ENCODE measurements at regions not wholly inside any gene's neighbourhood (a gene's known extent, or its start where the extent isn't known, plus 50 kb on each side); places are given as distances from the start of the nearest gene placed in this dataset.

DNA sequence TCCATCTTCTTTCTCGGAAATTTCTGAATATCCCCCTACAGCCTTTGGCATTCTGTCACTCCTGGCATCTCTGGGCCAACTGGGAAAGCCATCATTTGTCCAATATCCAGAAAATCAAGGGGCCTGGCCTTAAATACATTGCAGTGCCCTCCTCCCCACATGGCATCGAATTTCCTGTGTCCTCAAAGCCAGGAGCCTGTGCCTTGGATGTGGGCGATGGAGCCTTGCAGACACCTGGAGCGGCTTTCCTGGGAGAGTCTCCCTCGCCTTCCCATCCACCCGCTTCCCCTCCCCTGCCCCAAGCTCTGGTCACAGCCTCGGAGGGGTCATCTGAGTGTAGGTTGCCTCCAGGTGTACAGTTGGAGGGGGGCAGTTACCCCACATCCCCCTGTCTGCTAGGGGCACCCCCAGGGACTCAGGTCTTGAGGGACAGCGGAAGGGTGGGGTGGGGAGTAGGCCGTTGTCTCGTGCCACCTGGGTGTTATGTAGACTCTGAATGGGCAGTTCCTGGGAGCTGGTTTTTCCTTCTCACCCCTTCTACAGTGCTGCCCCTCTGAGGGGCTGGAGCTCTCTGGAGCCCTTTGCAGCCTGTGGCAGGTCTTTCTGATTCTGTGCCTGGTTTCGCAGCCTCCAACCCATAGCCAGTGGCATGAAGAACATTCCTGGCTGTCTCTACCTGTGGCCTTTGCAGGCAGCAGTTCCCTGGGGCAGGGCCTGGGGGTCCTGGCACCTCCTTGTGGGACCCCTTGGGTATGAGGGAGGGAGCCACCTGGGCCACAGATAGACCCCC is 239.8 kb downstream of the SEC14L1 start:
- no peak for DNase-seq (ENCODE audit: low spot score)

DNA sequence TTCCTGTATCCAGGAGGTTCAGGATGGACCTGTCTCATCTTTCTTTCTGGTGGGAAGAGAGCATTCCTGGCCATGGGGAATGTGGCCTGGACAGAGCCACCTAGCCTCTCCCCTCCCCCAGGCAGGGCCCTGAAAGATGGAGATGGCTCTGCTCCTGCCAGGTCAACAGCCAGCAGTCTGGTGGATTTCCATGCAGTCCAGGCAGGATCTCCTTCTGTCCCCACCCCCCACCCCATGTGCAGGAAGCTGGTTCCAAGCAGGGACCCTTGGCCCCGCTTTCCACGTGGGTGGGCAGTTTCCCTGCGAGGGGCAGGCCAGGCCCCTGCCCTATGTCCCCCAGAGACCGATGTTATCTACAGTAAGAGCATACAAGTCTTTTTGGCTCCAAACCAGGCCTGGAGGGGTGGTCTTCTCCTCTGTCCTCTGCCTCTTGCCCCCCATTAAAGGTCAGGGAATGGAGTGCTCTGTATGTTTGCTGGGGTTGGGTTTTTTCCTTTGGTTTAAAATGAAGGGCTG is 240.5 kb downstream of the SEC14L1 start:
- no peak for DNase-seq (ENCODE audit: low spot score)

DNA sequence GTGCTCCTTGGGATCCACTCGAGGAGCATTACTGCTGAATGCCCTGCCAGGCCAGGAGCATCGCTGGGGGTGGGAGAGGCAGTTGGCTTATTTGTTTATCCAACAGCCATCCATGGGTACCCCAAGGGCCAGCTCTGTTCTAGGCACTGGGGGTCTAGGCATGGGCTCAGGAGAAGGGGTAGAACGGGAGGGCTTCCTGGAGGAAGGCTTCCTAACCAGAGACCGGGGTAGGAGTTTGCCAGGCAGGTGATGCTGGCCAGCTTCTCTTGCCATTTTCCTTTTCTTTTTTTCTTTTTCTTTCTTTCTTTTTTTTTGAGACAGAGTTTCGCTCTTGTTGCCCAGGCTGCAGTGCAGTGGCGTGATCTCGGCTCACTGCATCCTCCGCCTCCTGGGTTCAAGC is 241.0 kb downstream of the SEC14L1 start:
- DNase-seq (ENCODE audit: low spot score): no peak

DNA sequence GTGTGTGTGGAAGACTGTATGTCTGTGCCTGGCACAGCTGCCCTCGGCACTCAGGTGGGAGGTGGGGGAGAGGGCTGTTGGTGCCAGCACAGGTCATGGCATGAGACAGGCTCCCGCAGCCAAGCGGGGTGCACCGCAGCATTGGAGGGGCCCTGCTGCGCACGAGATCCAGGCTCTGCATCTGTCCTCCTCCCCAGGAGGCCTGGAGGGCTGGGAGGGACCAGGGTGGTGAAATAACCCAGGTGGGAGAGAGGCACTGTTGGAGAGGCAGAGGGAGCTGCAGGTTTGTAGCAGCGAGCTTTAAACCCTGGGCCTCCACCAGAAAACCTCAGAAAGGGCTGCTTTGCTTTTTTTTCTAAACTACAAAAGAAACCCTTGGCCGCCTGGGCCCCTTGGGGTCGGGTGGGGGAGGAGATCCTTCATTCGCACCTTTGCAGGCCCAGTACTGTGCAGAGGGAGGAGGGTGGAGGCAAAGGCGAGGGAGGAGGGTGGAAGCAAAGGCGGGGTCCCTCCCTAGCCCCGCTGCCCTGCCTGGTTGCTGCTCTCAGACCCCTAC is 241.7 kb downstream of the SEC14L1 start:
- DNase-seq (ENCODE audit: low spot score): no peak

DNA sequence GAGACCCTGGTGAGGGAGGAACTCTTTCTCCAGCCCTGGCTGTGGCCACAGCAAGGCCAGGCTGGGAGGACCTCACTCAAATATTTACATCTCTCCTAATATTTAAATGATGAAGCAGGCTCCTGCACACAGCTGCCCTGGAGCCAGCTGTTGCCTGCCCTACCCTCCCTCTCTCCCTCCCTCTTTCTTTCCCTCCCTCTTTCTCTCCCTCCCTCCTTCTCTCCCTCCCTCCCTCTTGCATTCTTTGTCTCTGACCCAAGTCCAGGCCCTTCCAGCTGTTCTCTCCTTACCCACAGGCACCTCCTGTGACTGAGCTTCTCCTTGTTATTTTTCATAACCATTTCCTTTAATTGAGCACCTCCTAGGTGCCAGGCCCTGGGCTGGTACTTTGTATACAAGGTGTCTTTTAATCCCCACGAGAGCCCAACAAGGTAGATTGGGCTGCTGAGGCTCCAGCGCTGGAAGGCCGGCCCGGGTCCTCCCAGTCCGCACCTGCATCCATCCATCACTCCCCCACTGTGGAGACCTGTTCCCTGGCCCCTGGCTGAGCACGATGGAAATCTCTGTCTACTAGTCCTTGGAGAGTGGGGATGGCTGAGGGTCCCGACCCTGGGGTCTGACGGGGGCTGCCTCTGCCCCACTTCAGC is 242.3 kb downstream of the SEC14L1 start:
- DNase-seq (ENCODE audit: low spot score): peak; percentile 62

DNA sequence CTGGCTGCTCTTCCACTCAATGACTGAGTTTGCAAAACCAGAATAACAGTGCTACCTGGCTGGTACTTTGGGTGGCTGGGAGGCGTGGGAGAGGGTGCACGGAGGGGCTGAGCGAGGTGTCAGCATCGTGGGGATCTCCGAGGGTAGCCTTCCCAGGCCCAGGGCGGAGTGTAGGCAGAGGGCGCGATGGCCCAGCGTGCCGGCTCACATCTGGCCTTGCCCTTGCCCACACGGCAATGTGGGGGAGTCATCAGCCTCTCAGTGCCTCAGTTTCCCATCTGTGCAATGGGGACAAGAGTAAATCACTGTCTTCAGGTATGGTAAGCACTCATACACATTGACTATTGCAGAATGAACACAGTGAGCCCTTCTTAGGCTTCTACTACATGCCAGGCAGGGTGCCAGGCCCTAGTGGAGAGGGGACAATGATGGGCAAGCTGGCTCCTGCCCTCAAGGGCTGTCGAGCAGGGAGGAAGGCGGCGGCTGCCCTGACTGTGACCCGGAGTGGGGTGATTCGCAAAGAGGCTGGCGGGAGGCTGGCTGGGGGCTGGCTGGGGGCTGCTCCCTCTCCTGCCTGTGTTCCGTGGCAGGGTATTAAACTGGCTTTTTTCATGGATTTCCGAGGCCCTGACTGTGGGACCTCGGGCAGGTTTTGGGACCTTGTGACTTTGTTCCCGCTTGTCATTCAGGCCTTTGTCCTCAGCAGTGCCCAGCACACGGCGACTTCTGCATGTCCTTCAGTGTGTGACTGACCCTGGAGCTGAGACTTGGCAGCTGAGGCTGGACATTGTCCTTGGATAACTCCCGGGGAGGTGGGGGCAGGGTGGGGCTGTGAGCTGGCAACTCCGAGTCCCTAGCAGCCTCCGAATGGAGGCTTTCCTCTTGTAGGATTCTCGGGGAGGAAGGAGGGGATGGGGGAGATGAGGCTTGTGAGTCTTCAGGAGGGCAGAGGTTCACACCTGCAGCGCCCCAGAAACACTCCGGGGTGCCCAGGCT is 243.1 kb downstream of the SEC14L1 start:
- DNase-seq (ENCODE audit: low spot score): no peak

DNA sequence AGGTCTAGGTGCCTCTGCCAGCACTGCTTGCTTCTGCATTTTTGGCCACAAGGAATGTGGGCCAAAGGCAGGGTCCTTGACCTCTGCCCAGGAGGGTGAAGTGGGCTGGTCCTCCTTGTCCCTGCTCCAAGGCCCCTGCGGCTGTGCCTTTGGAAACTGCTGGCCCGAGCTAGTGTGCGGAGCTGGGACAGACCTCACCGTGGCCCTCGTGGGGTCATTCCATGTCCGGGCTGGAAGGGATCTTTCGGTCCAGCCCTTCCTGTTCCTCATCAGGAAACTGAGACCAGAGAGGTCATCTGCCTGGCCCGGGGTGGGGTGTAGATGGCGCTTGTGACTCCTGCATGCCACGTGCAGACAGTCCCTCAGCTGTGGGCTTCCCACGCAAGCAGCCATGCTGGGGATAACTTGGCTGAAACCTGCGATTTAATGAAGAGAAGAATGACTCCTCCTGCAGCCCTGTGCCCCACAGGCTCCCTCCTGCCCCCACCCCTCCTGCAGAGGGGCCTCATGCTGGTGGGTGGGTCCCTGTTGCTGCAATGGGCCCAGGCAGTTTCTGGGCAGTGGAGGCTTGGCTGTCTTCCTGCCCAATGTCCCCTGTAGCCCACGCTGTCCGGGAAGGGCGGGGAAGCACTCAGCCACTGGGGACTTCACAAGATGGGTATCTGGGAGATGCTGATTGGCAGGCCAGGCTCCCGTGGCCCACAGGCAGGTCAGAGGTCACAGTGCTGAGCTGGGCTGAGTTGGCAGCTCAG is 245.2 kb downstream of the SEC14L1 start:
- DNase-seq (ENCODE audit: low spot score): no peak

DNA sequence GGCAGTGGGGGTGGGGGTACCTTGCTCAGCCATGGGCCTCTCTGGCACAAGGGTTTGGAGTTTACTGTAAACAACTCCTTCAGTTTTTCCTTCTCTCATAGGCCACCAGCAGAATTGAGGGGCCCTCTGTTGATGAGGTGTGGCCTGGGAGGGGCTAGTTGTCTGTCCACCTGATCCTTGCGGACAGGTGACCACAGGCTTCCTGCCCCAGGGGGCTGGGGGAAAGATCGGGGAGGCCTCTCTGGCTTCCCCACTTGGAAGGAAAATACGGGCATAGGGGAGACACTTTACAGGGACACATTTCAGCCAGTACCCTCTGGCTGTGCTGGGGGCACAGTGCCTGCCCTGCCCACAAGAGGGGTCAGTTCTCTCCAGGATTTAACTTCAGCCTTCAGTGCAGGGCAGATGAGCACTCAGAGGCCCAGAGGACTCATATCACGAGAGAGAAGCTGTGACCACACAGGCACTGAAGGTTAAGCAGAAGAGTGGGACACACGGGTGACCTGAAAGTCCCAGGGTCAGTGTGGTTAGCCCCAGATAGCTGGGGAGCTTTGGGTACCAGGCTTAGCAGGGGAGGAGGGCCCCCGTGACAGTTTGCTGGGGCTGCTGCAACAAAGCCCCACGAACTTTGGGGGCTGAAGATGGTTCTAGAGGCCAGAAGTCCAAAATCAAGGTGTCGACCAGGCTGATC is 245.9 kb downstream of the SEC14L1 start:
- DNase-seq (ENCODE audit: low spot score): no peak

DNA sequence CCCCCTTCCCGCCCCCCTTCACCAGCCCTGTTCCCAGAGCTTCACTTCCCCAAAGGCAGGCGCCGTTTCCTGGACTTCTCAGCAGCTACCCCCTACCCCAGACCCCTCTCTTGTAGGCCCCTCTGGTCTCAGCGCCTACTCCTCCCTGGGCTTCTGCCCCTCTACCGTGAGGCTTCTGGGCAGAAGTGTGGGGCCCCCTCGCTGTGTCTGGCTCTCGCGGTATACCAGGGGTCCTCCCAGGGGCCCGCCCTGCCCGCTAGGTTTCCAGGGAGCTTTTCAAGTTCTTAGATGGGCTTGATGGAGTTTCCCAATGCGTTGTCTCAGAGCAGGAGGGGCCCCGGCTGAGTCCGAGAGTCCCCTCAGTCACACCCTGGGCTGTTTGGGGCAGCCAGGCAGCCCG is 247.1 kb downstream of the SEC14L1 start:
- DNase-seq (ENCODE audit: low spot score): no peak

DNA sequence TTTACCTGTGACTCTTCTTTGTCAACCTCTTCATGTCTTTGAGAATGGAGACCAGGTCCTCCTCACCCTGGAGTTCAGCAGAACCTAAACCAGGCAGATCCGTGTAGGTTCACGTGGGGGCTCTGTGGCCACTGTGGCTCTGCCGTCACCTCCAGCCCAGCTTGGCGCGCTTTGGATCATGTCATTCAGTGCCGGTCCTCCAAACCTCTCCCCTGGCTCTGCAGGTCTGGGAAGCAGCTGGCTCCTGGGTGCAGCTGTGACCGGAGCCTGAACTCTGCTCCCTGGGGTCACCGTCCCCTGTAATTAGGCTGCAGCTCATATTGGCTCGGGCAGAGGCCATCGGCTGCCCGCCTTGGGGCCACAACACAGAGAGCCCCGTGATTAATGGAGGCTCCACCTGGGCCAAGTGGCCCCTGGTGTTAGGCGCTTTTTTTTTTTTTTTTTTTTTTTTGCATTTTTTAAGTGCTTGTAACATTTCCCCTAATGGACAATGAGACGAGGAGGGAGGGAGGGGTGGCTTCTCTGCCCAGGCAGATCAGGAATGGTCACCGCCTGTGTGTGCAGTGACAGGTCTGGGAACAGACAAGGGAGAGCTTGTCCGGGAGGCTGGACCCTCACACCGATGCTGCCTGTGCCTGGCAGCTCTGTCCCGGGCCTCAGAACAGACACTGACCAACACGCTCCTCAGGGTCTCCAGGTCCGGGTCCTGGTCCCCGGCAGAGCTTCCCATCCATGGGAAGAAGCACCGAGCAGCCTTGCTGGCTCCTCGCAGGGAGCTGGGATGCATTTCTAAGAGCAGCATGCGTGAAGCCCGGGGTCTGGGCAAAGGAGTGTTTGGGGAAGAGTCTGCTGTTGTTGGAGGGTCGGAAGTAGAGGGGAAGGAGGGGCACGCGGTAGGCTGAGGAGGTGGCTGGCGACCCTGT is 247.9 kb downstream of the SEC14L1 start:
- peak; percentile 58 for DNase-seq (ENCODE audit: low spot score)

DNA sequence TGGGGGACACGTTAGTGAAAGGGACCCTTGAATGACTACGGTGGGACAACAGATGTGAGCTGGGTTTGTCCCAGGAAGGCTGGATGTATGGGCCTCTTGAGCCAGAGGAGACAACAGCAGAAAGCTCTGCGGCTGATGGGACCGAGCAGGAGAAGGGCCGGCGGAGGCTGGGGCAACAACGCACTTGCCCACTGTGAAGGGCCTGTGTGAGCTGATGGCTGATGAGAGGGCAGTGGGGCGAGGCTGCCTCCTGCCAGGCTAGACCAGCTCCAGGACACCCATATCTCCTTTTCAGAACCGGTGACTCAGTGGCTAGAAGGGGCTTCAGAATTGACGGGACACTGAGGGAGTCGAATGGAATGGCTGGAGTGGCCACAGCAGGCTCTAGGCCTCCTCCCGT is 250.1 kb downstream of the SEC14L1 start:
- DNase-seq (ENCODE audit: low spot score): no peak

DNA sequence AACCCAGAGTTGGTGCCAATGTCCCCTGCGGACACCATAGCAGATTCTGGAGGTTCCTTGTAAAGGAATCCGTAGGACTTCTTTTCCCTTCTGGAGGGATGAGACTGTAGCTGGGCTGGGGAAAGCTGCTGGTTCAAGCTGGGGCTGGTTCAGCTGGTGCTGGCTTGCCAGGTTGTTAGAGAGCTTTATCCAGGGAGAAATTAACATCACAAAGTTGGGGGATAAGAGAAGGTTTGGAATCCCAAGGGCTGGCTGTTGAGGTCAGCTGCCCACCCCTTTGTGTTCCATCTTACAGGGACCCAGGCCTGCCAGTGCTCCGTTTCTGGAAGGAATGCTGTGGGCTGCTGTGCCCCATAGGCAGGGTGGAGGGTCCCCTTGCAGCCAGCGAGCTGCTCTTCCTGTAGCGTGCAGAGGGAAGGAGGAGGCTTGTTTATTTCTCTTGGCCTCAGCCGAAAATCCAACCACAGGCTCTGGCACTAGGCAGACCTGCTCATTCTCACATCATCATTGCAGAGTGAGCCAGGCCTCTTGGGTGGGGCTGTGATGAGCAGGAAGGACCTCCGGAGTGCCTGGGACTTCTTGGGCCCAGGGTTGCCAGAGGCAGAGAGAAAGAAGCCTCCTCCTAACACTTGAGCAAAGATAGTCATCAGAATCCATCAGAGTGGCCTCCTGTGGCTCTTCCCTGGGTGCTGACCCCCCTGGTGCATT is 251.1 kb downstream of the SEC14L1 start:
- peak; percentile 91 for DNase-seq (ENCODE audit: low spot score)

DNA sequence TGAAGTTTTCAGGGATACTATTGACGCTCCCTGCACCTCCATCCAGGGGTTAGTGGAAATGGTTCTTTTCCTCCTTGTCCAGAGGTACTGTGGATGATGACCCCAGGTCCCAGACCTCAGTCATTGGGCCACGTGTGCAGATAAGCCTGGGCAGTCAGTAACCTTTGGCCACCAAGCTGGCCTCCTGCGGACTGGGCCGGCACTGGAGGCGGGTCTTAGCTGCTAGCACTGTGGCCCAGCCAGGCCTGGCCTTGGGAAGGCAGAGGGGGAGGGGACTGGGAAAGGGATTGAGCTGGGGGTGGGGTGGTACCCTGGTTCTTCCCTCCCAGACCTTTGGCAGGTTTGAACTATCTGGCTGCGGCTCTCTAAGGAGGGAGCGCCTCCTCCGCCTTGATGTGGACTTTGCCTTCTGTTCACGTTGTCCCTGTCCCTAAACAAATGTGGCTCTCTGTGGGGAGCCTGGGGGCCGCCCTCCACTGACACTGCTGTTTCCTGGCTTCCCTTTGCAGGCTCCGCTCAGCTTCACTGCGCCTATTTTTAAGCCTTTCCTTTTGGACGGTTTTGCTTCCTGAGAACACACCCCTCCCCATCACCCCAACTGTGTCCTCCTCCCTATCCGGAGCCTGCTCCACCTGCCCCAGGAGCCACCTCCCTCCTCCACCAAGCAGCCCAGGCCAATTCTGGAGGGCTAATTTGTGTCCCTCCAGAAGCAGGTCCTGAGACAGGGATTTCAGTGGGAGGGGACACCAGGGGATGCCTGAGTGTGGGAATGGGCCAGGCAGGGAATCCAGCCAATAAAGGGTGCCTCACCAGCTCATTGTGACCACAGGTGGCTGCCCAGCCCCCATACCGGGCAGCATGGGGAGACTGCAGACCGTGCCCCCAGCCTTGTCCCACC is 251.9 kb downstream of the SEC14L1 start:
- DNase-seq (ENCODE audit: low spot score): peak; percentile 47

DNA sequence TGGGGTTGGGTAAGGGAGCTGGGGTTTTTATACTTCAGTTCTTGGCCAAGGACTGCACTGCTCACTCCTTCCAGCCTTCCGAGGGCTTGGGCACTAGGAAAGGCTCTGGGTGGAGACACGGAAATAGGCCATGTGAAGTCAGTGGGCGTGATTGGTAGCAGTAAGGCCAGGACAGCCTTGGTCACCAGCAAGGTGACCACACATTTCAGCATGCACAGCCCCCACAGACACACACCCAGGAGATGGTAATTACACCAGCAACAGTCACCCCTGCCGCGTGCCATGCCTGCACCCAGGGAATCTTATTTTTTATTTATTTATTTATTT is 252.5 kb downstream of the SEC14L1 start:
- DNase-seq (ENCODE audit: low spot score): no peak

DNA sequence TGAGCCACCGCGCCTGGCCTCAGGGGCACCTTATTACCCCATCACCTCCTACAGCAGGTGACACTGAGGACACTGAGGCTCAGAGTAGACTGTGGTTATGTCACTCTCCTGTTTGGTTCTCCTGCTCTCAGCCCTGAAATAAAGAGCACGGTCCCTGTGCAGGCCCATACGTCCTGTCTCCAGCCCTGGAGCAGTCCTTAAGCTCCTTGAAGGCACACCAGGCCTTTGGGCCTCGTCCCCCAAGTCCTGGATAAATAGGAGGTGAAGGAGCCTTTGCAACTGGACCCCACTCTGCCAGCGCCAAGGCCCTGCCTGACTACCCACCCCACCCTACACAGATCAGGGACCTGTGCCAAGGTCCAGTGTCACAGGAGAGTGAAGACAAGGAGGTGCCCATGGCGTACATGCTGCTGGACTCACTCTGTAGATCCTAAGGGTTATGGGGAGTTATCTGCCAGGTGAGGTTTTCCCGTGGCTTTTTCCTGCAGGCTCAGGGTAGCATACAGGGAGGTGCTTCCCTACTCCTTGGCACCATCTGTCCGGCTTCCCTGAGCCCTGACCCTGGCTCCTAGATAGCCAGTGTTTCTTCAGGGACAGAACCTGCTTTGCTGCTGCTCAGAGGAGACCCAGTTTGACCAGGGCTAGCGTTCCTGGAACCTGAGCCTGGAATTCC is 253.2 kb downstream of the SEC14L1 start:
- no peak for DNase-seq (ENCODE audit: low spot score)

DNA sequence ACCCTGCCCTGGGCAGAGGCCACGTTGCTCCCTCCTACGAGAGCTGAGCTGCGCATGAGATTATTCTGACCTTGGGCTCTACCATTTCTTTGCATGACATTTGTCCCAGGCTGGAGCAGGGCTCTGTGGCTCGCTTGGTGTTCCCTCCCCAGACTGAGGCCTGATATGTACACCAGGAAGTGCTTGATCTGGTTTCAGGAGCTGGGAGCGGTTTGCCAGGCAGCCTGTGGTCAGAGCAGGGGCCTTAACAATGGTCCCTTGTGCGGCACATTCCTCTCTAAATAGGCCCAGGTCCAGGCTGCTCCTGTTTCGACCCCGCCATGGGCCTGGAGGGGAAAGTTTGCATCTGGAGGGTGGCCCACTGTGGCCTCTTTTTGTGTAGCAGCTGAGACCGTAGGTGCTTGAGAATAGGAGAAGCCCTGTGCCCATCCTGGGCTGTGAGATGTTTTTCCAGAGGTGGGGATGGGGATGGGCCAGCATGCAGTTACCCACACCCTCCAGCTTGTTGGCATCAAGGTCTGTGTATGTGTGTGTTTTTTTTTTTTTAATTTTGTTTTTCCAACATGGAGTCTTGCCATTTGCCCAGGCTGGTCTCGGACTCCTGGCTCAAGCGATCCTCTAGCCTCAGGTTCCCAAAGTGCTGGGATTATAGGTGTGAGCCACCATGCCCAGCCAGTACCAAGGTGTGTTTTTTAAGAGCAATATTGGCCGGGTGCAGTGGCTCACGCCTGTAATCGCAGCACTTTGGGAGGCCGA is 253.9 kb downstream of the SEC14L1 start:
- DNase-seq (ENCODE audit: low spot score): no peak

Data from AG20443 (cell line).